ENCODE measurements at regions not wholly inside any gene's neighbourhood (a gene's known extent, or its start where the extent isn't known, plus 50 kb on each side); places are given as distances from the start of the nearest gene placed in this dataset.
"Not testable (repeated sequence)": the region's sequence is repeated elsewhere in the genome, so short reads cannot be mapped to it uniquely, and the experiment has no call there.

GRCh38 chr2:223487214-223487846 lies 114.8 kb downstream of the SCG2 start:
- H3K4me1 ChIP-seq (ENCODE audit: control insufficient read depth, insufficient read depth, low read length): peaks cover 8% of the 10 kb centered on the region
- H3K4me3 ChIP-seq (ENCODE audit: low read depth, low read length): no peak overlapping the region
- no peaks in the 10 kb centered on the region for H3K27me3 ChIP-seq (ENCODE audit: control insufficient read depth, insufficient read depth, low read length)
- no peak overlapping the region for H3K9ac ChIP-seq (ENCODE audit: low read depth, low read length)
- no peak overlapping the region for H3K27ac ChIP-seq (ENCODE audit: low read depth, low read length)
- H3K36me3 ChIP-seq (ENCODE audit: control insufficient read depth, insufficient read depth, low read length): no peaks in the 10 kb centered on the region
- no peaks in the 10 kb centered on the region for H3K9me3 ChIP-seq (ENCODE audit: control insufficient read depth, insufficient read depth, low read length)

- Histone ChIP-seq H3K4me3 (ENCODE audit: low read depth, low read length) (no peak overlapping the region), H3K36me3 (ENCODE audit: control insufficient read depth, insufficient read depth, low read length) (no peaks in the 10 kb centered on the region), H3K9ac (ENCODE audit: low read depth, low read length) (no peak overlapping the region), H3K9me3 (ENCODE audit: control insufficient read depth, insufficient read depth, low read length) (no peaks in the 10 kb centered on the region), H3K27me3 (ENCODE audit: control insufficient read depth, insufficient read depth, low read length) (no peaks in the 10 kb centered on the region), H3K27ac (ENCODE audit: low read depth, low read length) (no peak overlapping the region), H3K4me1 (ENCODE audit: control insufficient read depth, insufficient read depth, low read length) (peaks cover 8% of the 10 kb centered on the region)
These were observed 113.3 kb downstream of the SCG2 start for GRCh38 chr2:223488814-223489213.

DNA sequence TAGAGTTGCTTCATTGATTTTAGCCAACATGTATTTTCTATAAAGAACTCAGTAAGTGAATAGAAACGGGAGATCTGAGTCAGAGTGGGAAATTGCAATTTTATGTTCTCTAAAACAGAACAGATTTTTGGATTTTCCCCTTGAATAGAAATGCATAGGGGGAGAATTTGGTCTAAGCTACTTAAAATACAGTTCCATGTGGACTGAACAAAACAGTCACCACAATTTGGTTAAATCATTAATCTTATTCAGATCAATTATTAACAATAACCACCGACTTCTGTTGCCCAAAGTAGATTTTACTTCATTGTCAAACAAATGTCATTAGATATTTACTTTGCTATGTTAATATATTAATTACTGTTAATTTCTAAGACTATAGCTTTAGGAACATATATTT lies 107.7 kb downstream of the SCG2 start:
- H3K27ac ChIP-seq (ENCODE audit: low read depth, low read length): no peak overlapping the region
- no peaks in the 10 kb centered on the region for H3K9me3 ChIP-seq (ENCODE audit: control insufficient read depth, insufficient read depth, low read length)
- H3K9ac ChIP-seq (ENCODE audit: low read depth, low read length): no peak overlapping the region
- no peak overlapping the region for H3K4me3 ChIP-seq (ENCODE audit: low read depth, low read length)
- no peaks in the 10 kb centered on the region for H3K27me3 ChIP-seq (ENCODE audit: control insufficient read depth, insufficient read depth, low read length)
- no peaks in the 10 kb centered on the region for H3K36me3 ChIP-seq (ENCODE audit: control insufficient read depth, insufficient read depth, low read length)
- no peaks in the 10 kb centered on the region for H3K4me1 ChIP-seq (ENCODE audit: control insufficient read depth, insufficient read depth, low read length)

- H3K9me3 ChIP-seq (ENCODE audit: control insufficient read depth, insufficient read depth, low read length): no peaks in the 10 kb centered on the region
- H3K27ac ChIP-seq (ENCODE audit: low read depth, low read length): no peak overlapping the region
- no peaks in the 10 kb centered on the region for H3K4me1 ChIP-seq (ENCODE audit: control insufficient read depth, insufficient read depth, low read length)
- H3K4me3 ChIP-seq (ENCODE audit: low read depth, low read length): no peak overlapping the region
- H3K36me3 ChIP-seq (ENCODE audit: control insufficient read depth, insufficient read depth, low read length): no peaks in the 10 kb centered on the region
- H3K27me3 ChIP-seq (ENCODE audit: control insufficient read depth, insufficient read depth, low read length): no peaks in the 10 kb centered on the region
- H3K9ac ChIP-seq (ENCODE audit: low read depth, low read length): no peak overlapping the region
These were observed 107.2 kb downstream of the SCG2 start for GRCh38 chr2:223494942-223495341.

- not testable (repeated sequence) for H3K9me3 ChIP-seq (ENCODE audit: control insufficient read depth, insufficient read depth, low read length); H3K36me3 ChIP-seq (ENCODE audit: control insufficient read depth, insufficient read depth, low read length); H3K27me3 ChIP-seq (ENCODE audit: control insufficient read depth, insufficient read depth, low read length); H3K4me1 ChIP-seq (ENCODE audit: control insufficient read depth, insufficient read depth, low read length); H3K4me3 ChIP-seq (ENCODE audit: low read depth, low read length); H3K9ac ChIP-seq (ENCODE audit: low read depth, low read length); H3K27ac ChIP-seq (ENCODE audit: low read depth, low read length)
These were observed 105.3 kb downstream of the SCG2 start for GRCh38 chr2:223496853-223497252.

DNA sequence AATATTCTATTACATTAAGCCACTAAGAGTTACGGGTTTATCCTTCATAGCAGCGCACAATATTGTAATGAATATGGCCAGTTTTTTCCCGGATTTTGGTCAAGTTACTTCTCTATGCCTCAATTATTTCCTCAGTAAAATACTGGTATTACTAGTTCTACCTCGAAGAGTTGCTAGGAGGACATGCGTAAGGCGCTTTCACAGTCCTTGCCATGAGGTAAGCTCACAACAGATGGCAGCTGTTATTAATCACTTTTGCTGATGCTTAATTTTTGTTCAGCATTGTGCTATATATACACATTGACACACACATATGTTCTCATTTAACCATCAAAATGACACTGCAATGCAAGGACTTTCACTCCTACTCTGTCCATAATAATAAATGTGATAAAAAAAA lies 101.5 kb downstream of the SCG2 start:
- H3K9me3 ChIP-seq (ENCODE audit: control insufficient read depth, insufficient read depth, low read length): no peaks in the 10 kb centered on the region
- H3K36me3 ChIP-seq (ENCODE audit: control insufficient read depth, insufficient read depth, low read length): no peaks in the 10 kb centered on the region
- H3K4me1 ChIP-seq (ENCODE audit: control insufficient read depth, insufficient read depth, low read length): no peaks in the 10 kb centered on the region
- no peaks in the 10 kb centered on the region for H3K27me3 ChIP-seq (ENCODE audit: control insufficient read depth, insufficient read depth, low read length)
- H3K9ac ChIP-seq (ENCODE audit: low read depth, low read length): no peak overlapping the region
- H3K4me3 ChIP-seq (ENCODE audit: low read depth, low read length): no peak overlapping the region
- H3K27ac ChIP-seq (ENCODE audit: low read depth, low read length): no peak overlapping the region

- Histone ChIP-seq H3K9ac (ENCODE audit: low read depth, low read length) (no peak overlapping the region), H3K4me3 (ENCODE audit: low read depth, low read length) (no peak overlapping the region), H3K27ac (ENCODE audit: low read depth, low read length) (no peak overlapping the region), H3K4me1 (ENCODE audit: control insufficient read depth, insufficient read depth, low read length) (no peaks in the 10 kb centered on the region), H3K27me3 (ENCODE audit: control insufficient read depth, insufficient read depth, low read length) (no peaks in the 10 kb centered on the region), H3K36me3 (ENCODE audit: control insufficient read depth, insufficient read depth, low read length) (no peaks in the 10 kb centered on the region), H3K9me3 (ENCODE audit: control insufficient read depth, insufficient read depth, low read length) (no peaks in the 10 kb centered on the region)
These were observed 100.5 kb downstream of the SCG2 start for GRCh38 chr2:223501641-223502040.

DNA sequence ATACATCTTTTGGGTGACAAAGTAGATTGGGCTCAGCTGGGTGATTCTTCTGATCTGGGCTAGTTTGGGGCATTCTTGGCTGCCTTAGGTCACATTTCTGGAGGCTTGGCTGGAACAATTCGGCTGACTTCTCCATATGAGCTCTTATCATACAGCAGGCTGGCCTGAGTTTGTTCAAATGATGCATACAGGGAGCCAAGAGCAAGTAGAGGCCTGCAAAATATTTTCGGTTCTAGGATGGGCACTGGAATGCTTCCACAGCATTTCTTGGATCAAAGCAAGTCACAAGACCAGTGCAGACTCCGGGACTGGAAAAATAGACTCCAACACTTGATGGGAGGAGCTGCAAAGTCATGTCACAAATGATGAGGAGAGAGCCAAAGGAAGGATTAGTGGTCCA lies 98.4 kb downstream of the SCG2 start:
- H3K27ac ChIP-seq (ENCODE audit: low read depth, low read length): no peak overlapping the region
- no peaks in the 10 kb centered on the region for H3K27me3 ChIP-seq (ENCODE audit: control insufficient read depth, insufficient read depth, low read length)
- no peaks in the 10 kb centered on the region for H3K9me3 ChIP-seq (ENCODE audit: control insufficient read depth, insufficient read depth, low read length)
- H3K4me3 ChIP-seq (ENCODE audit: low read depth, low read length): no peak overlapping the region
- no peak overlapping the region for H3K9ac ChIP-seq (ENCODE audit: low read depth, low read length)
- H3K36me3 ChIP-seq (ENCODE audit: control insufficient read depth, insufficient read depth, low read length): no peaks in the 10 kb centered on the region
- H3K4me1 ChIP-seq (ENCODE audit: control insufficient read depth, insufficient read depth, low read length): no peaks in the 10 kb centered on the region

GRCh38 chr2:223508372-223508771 lies 93.8 kb downstream of the SCG2 start:
- no peaks in the 10 kb centered on the region for H3K9me3 ChIP-seq (ENCODE audit: control insufficient read depth, insufficient read depth, low read length)
- H3K27me3 ChIP-seq (ENCODE audit: control insufficient read depth, insufficient read depth, low read length): no peaks in the 10 kb centered on the region
- no peak overlapping the region for H3K4me3 ChIP-seq (ENCODE audit: low read depth, low read length)
- H3K36me3 ChIP-seq (ENCODE audit: control insufficient read depth, insufficient read depth, low read length): no peaks in the 10 kb centered on the region
- H3K9ac ChIP-seq (ENCODE audit: low read depth, low read length): no peak overlapping the region
- no peak overlapping the region for H3K27ac ChIP-seq (ENCODE audit: low read depth, low read length)
- H3K4me1 ChIP-seq (ENCODE audit: control insufficient read depth, insufficient read depth, low read length): no peaks in the 10 kb centered on the region

DNA sequence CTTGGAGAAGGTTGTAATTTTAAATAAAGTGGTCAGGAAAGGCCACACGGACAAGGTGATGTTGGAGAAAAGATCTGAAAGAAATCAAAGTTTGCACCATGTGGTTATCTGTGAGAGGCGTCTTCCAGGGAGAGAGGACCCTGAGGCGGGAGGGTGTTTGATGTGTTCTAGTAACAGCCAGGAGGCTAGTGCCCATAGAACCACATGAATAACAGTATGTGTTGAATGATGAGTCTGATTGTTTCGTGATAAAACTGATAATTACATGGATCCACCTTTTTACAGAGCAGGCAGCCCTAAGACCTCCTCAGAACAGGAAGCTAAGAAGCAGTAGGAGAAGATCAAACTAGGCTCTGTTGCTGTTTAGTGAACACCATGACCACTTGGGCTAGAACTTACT lies 91.4 kb downstream of the SCG2 start:
- Histone ChIP-seq H3K27me3 (ENCODE audit: control insufficient read depth, insufficient read depth, low read length) (no peaks in the 10 kb centered on the region), H3K9ac (ENCODE audit: low read depth, low read length) (no peak overlapping the region), H3K9me3 (ENCODE audit: control insufficient read depth, insufficient read depth, low read length) (no peaks in the 10 kb centered on the region), H3K4me3 (ENCODE audit: low read depth, low read length) (no peak overlapping the region), H3K27ac (ENCODE audit: low read depth, low read length) (no peak overlapping the region), H3K4me1 (ENCODE audit: control insufficient read depth, insufficient read depth, low read length) (no peaks in the 10 kb centered on the region), H3K36me3 (ENCODE audit: control insufficient read depth, insufficient read depth, low read length) (no peaks in the 10 kb centered on the region)

- H3K27me3 ChIP-seq (ENCODE audit: control insufficient read depth, insufficient read depth, low read length): no peaks in the 10 kb centered on the region
- H3K9me3 ChIP-seq (ENCODE audit: control insufficient read depth, insufficient read depth, low read length): no peaks in the 10 kb centered on the region
- no peaks in the 10 kb centered on the region for H3K36me3 ChIP-seq (ENCODE audit: control insufficient read depth, insufficient read depth, low read length)
- H3K4me3 ChIP-seq (ENCODE audit: low read depth, low read length): no peak overlapping the region
- no peaks in the 10 kb centered on the region for H3K4me1 ChIP-seq (ENCODE audit: control insufficient read depth, insufficient read depth, low read length)
- no peak overlapping the region for H3K27ac ChIP-seq (ENCODE audit: low read depth, low read length)
- H3K9ac ChIP-seq (ENCODE audit: low read depth, low read length): no peak overlapping the region
These were observed 91.0 kb downstream of the SCG2 start for GRCh38 chr2:223511168-223511567.
